KMS-11 (cell line): ENCODE measurements at regions not wholly inside any gene's neighbourhood (a gene's known extent, or its start where the extent isn't known, plus 50 kb on each side); places are given as distances from the start of the nearest gene placed in this dataset.

Source experiments
- H2AFZ ChIP-seq: fragments of 200-600 bp; sonication (generic); 2 replicates; pipeline ENCODE4 v1.6.1; 2016; ENCODE audit warnings: antibody characterized with exemption, mixed run types, low read depth
- H3K27ac ChIP-seq: fragments of 200-600 bp; sonication (generic); 2 replicates; pipeline ENCODE4 v1.6.1; 2016; ENCODE audit warnings: mild to moderate bottlenecking, mixed run types
- H3K27me3 ChIP-seq: fragments of 200-600 bp; sonication (generic); 2 replicates; pipeline ENCODE4 v1.6.1; 2017; ENCODE audit warnings: mild to moderate bottlenecking, low read depth, mixed run types, moderate library complexity; ENCODE audit not compliant: insufficient read depth
- H3K36me3 ChIP-seq: fragments of 200-600 bp; sonication (generic); 2 replicates; pipeline ENCODE4 v1.6.1; 2017; ENCODE audit warnings: mild to moderate bottlenecking, mixed run types; ENCODE audit not compliant: insufficient read depth
- H3K4me1 ChIP-seq: fragments of 200-600 bp; sonication (generic); 2 replicates; pipeline ENCODE4 v1.6.1; 2016; ENCODE audit warnings: mild to moderate bottlenecking, low read depth, mixed run types; ENCODE audit not compliant: poor library complexity, severe bottlenecking
- H3K4me2 ChIP-seq: fragments of 200-600 bp; sonication (generic); 2 replicates; pipeline ENCODE4 v1.7.0; 2016; ENCODE audit warnings: mild to moderate bottlenecking, mixed run types
- H3K4me3 ChIP-seq: fragments of 200-600 bp; sonication (generic); IDR thresholded peaks from 2 replicates; pipeline ENCODE4 v1.6.1; 2017; ENCODE audit warnings: low read depth, low read length, mixed read lengths; ENCODE audit not compliant: insufficient read depth
- H3K79me2 ChIP-seq: fragments of 200-600 bp; sonication (generic); 2 replicates; pipeline ENCODE4 v1.6.1; 2016; ENCODE audit warnings: low read depth, mixed run types; ENCODE audit not compliant: insufficient read depth
- H3K9ac ChIP-seq: fragments of 200-600 bp; sonication (generic); 2 replicates; pipeline ENCODE4 v1.6.1; 2016; ENCODE audit warnings: mild to moderate bottlenecking, mixed run types
- H4K20me1 ChIP-seq: fragments of 200-600 bp; sonication (generic); 2 replicates; pipeline ENCODE4 v1.6.1; 2016; ENCODE audit warnings: mild to moderate bottlenecking, mixed run types; ENCODE audit not compliant: insufficient read depth
- CTCF ChIP-seq: fragments of 200-600 bp; sonication (generic); conservative IDR thresholded peaks from 2 replicates; pipeline ENCODE4 v1.6.1; 2017; ENCODE audit warnings: low read depth, mild to moderate bottlenecking, antibody characterized with exemption, low read length, moderate library complexity, mixed read lengths

GRCh38 chr10:33095867-33096815 lies 138.1 kb upstream of the ITGB1 start:
- Histone ChIP-seq H4K20me1 (no peaks in the 10 kb centered on the region), H3K4me1 (no peaks in the 10 kb centered on the region), H3K4me3 (no peak overlapping the region), H2AFZ (no peak overlapping the region), H3K9ac (no peak overlapping the region), H3K27ac (no peak overlapping the region), H3K4me2 (no peak overlapping the region), H3K36me3 (no peaks in the 10 kb centered on the region), H3K79me2 (no peaks in the 10 kb centered on the region), H3K27me3 (no peaks in the 10 kb centered on the region)
- TF ChIP-seq CTCF = no peak

GRCh38 chr10:33094263-33095051 lies 136.4 kb upstream of the ITGB1 start:
- Histone ChIP-seq H3K79me2 (no peaks in the 10 kb centered on the region), H3K9ac (no peak overlapping the region), H2AFZ (no peak overlapping the region), H3K36me3 (no peaks in the 10 kb centered on the region), H3K4me1 (no peaks in the 10 kb centered on the region), H3K4me3 (no peak overlapping the region), H3K4me2 (no peak overlapping the region), H3K27ac (no peak overlapping the region), H3K27me3 (no peaks in the 10 kb centered on the region), H4K20me1 (no peaks in the 10 kb centered on the region)
- no peak for TF ChIP-seq CTCF

GRCh38 chr10:33093362-33093761 lies 135.3 kb upstream of the ITGB1 start:
- H3K27ac ChIP-seq = no peak overlapping the region
- no peaks in the 10 kb centered on the region for H4K20me1 ChIP-seq
- H3K4me1 ChIP-seq = no peaks in the 10 kb centered on the region
- no peaks in the 10 kb centered on the region for H3K79me2 ChIP-seq
- H3K36me3 ChIP-seq = no peaks in the 10 kb centered on the region
- no peak overlapping the region for H3K4me2 ChIP-seq
- H2AFZ ChIP-seq = no peak overlapping the region
- H3K4me3 ChIP-seq = no peak overlapping the region
- H3K9ac ChIP-seq = no peak overlapping the region
- H3K27me3 ChIP-seq = no peaks in the 10 kb centered on the region
- TF ChIP-seq CTCF = no peak

GRCh38 chr10:33092596-33092995 lies 134.6 kb upstream of the ITGB1 start:
- TF ChIP-seq CTCF = no peak
- no peaks in the 10 kb centered on the region for H3K27me3 ChIP-seq
- no peaks in the 10 kb centered on the region for H3K79me2 ChIP-seq
- no peak overlapping the region for H3K9ac ChIP-seq
- H3K36me3 ChIP-seq = no peaks in the 10 kb centered on the region
- no peak overlapping the region for H3K27ac ChIP-seq
- H3K4me3 ChIP-seq = no peak overlapping the region
- H3K4me1 ChIP-seq = no peaks in the 10 kb centered on the region
- H4K20me1 ChIP-seq = no peaks in the 10 kb centered on the region
- no peak overlapping the region for H3K4me2 ChIP-seq
- H2AFZ ChIP-seq = no peak overlapping the region
